ENCODE measurements at regions not wholly inside any gene's neighbourhood (a gene's known extent, or its start where the extent isn't known, plus 50 kb on each side); places are given as distances from the start of the nearest gene placed in this dataset.

DNA sequence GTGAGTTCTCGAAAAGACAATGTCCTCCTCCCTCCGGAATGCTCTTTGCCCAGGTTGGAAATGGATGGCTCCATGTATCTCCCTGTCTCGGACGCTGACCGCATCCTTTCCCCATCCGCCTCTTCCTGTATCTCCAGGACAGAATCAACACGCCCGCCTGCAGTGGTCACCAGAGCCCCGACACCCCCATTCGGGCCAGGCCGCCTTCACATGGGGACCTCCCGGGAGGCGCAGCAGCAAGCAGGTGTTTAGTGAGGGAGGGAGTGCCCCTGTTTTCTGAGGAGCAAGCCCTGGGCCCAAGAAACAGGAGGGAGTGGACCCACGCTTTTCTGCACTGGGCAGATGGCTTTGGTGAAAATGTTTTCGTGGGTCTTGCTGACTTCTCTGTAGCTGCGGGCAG lies 83.5 kb upstream of the TTC34 start:
- DNase-seq = no peak
- intact Hi-C loops (cut with DNase I) = no loop called here
- H3K4me1 ChIP-seq = no peaks in the 10 kb centered on the region
- no peak overlapping the region for H3K27ac ChIP-seq
- H3K4me3 ChIP-seq (replicated peaks in 1 of 3) = no peak overlapping the region
- 90 to 94% methylated on average over 15 to 16 of the region's 16 CpGs for WGBS, 2 donors
- no peaks in the 10 kb centered on the region for H3K27me3 ChIP-seq
- TF ChIP-seq POLR2A (IDR thresholded peaks at IDR 0.05) = no peak
- TF ChIP-seq, protein P1, sequence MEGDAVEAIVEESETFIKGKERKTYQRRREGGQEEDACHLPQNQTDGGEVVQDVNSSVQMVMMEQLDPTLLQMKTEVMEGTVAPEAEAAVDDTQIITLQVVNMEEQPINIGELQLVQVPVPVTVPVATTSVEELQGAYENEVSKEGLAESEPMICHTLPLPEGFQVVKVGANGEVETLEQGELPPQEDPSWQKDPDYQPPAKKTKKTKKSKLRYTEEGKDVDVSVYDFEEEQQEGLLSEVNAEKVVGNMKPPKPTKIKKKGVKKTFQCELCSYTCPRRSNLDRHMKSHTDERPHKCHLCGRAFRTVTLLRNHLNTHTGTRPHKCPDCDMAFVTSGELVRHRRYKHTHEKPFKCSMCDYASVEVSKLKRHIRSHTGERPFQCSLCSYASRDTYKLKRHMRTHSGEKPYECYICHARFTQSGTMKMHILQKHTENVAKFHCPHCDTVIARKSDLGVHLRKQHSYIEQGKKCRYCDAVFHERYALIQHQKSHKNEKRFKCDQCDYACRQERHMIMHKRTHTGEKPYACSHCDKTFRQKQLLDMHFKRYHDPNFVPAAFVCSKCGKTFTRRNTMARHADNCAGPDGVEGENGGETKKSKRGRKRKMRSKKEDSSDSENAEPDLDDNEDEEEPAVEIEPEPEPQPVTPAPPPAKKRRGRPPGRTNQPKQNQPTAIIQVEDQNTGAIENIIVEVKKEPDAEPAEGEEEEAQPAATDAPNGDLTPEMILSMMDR (IDR thresholded peaks at IDR 0.05) = no peak
- no peaks in the 10 kb centered on the region for H3K36me3 ChIP-seq
- no peaks in the 10 kb centered on the region for H3K9me3 ChIP-seq

DNA sequence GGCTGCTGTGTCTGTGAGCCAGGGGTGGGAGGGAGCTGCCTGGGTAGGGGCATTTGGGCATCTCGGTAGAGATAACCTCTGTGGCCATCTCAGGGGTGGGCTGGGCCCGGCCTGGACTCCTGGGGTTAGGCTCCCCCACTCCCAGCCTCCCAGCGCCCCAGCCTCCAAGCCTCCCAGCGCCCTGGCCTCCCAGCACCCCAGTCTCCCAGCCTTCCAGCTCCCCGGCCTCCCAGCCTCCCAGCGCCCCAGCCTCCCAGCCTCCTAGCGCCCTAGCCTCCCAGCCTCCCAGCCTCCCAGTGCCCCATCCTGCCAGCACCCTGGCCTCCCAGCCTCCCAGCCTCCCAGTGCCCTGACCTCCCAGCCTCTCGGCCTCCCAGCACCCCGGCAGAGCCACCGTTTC lies 85.1 kb upstream of the TTC34 start:
- 95 to 96% methylated on average over 7 to 9 of the region's 10 CpGs for WGBS, 2 donors
- no peak overlapping the region for H3K27ac ChIP-seq
- DNase-seq = no peak
- no peaks in the 10 kb centered on the region for H3K27me3 ChIP-seq
- H3K4me1 ChIP-seq = no peaks in the 10 kb centered on the region
- no peaks in the 10 kb centered on the region for H3K9me3 ChIP-seq
- no peak overlapping the region for H3K4me3 ChIP-seq (replicated peaks in 1 of 3)
- intact Hi-C loops (cut with DNase I) = no loop called here
- H3K36me3 ChIP-seq = no peaks in the 10 kb centered on the region
- TF ChIP-seq, protein P1 (IDR thresholded peaks at IDR 0.05) = no peak
- no peak for TF ChIP-seq POLR2A (IDR thresholded peaks at IDR 0.05)

DNA sequence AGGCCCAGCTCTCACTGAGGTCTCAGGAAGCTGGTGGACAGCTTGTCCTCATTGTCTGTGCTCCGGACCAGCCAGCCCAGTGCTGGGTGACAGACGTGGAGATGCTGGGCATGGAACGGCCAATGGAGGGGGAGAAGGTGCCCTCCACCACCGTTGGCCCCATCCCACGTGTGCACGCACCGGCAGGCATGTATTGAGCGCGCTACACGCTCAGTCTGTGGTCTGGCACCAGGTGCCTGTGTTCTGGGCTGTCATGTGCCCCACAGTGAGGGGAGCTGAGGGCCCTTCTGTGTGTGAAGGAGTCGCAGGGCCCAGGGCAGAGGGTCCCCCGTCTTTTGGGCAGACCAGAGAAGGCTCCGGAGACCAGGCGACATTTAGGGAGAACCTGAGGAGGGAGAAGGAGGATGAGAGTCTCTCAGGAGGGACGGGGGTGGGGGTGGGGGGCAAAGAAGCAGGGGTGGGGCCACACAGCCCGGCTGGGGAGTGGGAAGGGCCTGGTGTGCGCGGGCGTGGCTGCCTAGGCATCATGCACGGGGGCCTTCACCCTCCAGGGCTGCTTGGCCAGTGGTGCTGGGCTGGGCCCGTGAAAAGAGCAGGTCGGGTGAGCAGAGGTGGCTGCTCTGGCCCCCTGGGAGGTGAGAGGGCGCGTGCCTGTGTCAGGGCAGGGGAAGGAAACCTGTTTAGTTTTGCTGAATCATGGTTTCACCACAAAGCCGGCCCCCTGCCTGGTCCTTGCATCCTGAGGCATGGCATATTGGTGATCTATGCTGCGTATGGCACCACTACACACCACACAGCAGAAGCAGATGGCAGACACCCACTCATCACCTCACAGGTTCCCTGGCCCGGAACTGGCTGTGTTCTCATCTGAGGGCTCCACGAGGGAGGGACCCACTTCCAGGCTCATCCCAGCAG lies 86.7 kb upstream of the TTC34 start:
- Histone ChIP-seq H3K4me3 (replicated peaks in 1 of 3) (no peak overlapping the region), H3K27ac (no peak overlapping the region), H3K9me3 (no peaks in the 10 kb centered on the region), H3K27me3 (no peaks in the 10 kb centered on the region), H3K36me3 (no peaks in the 10 kb centered on the region), H3K4me1 (no peaks in the 10 kb centered on the region)
- 85 to 86% methylated on average over 25 to 27 of the region's 28 CpGs for whole genome bisulfite sequencing, 2 donors
- intact Hi-C loops (cut with DNase I) = no loop called here
- no peak for DNase-seq
- TF ChIP-seq, protein P1 (IDR thresholded peaks at IDR 0.05) = no peak
- no peak for TF ChIP-seq POLR2A (IDR thresholded peaks at IDR 0.05)

DNA sequence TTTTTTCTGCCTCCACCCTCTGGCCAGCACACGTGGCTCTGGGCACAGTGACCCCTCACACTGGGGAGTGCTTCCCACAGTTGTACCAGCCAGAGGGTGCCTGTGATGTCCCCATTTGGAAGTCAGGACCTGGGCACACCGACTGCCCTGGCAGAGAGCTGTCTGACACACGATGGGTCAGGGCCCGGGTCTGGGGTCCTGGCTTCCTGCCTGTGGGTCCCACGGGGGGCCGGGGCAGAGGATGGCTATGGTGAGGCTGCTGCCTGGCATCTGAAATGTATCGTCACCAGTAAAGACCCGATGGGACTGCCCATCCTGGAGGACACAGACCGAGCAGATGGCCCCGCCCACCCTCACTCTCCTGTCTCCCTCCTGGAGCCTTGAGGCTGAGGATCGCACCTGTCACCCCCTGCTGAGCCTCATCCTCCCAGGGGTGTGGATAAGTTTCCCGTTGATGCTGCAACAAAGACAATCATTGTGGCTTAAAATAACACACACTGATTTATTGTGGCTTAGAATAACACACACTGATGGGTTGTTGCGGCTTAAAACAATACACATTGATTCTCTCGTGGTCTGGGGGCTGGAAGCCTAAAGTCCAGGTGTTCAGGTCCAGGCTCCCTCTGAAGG lies 88.8 kb upstream of the TTC34 start:
- Histone ChIP-seq H3K4me3 (replicated peaks in 1 of 3) (no peak overlapping the region), H3K9me3 (no peaks in the 10 kb centered on the region), H3K27ac (no peak overlapping the region), H3K4me1 (no peaks in the 10 kb centered on the region), H3K27me3 (no peaks in the 10 kb centered on the region), H3K36me3 (no peaks in the 10 kb centered on the region)
- intact Hi-C loops (cut with DNase I) = no loop called here
- TF ChIP-seq POLR2A (IDR thresholded peaks at IDR 0.05) = no peak
- TF ChIP-seq, protein P1 (IDR thresholded peaks at IDR 0.05) = no peak
- no peak for DNase-seq
- 58 to 66% methylated on average over 10 to 13 of the region's 14 CpGs for WGBS, 2 donors

DNA sequence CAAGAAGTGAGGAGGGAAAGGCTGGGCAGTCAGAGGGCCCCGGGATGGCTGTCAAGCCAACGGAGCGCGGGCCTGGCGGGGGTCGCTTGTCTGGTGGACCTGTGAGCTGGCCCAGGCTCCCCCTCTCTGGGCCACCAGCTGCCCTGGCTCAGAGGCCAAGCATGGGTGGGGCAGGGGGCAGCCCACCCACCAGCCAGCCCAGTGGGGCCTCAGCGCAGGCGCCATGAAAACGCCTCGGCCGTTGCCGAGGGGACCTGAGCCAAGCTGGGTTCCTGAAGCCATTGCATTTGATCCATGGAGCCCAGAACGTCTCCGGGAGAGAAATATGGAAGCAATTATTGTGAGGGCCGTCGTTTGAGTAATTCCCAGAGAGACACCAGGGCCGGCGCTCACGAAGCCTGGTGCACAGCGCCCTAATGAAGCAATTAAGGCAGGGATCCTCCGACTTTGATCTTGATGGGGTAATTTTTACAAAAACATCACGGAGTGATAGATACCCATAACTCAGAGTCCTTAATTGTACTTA lies 90.5 kb upstream of the TTC34 start:
- Histone ChIP-seq H3K36me3 (no peaks in the 10 kb centered on the region), H3K27ac (no peak overlapping the region), H3K27me3 (no peaks in the 10 kb centered on the region), H3K4me1 (no peaks in the 10 kb centered on the region), H3K4me3 (replicated peaks in 1 of 3) (no peak overlapping the region), H3K9me3 (no peaks in the 10 kb centered on the region)
- DNase-seq = no peak
- TF ChIP-seq, protein P1 (IDR thresholded peaks at IDR 0.05) = no peak
- no peak for TF ChIP-seq POLR2A (IDR thresholded peaks at IDR 0.05)
- WGBS, 2 donors = 70 to 81% methylated on average over 16 to 21 of the region's 22 CpGs
- intact Hi-C loops (cut with DNase I) = no loop called here
